HepG2 (cell line): ENCODE measurements at regions not wholly inside any gene's neighbourhood (a gene's known extent, or its start where the extent isn't known, plus 50 kb on each side); places are given as distances from the start of the nearest gene placed in this dataset.

Experiments used
- ATAC-seq: fragments of 200-7000 bp; cut with Tn5 transposase; 3 replicates; pipeline ENCODE4 v1.9.1; 2020; ENCODE audit warnings: mild to moderate bottlenecking, moderate library complexity
- BruUV-seq: library from RNA; stranded (reverse); fragments of 400-500 nt; replicated peaks from 2 replicates; lab custom pipeline; 2021; lab: Mats Ljungman, UMichigan
- CTCF ChIA-PET: fragments of 300-600 bp; formaldehyde crosslinking; extraction: SDS; loops from one replicate; lab custom pipeline; 2021; ENCODE audit warnings: low total read pairs, inconsistent platforms, low intra/inter-chr PET ratio; lab: Yijun Ruan, JAX
- POLR2A ChIA-PET: fragments of 350-600 bp; sonication (Branson Sonifier 250); formaldehyde crosslinking; loops from one replicate; lab custom pipeline; 2020; ENCODE audit warnings: antibody characterized with exemption, inconsistent platforms; lab: Yijun Ruan, JAX
- DNase-seq: peaks from one replicate; pipeline ENCODE4 v3.0.0-alpha.2; 2015; ENCODE audit warnings: low spot score
- FAIRE-seq: peaks from 3 replicates; lab custom pipeline; 2011; peaks lifted over from hg19 to GRCh38; lab: Jason Lieb, UNC
- H2AFZ ChIP-seq: one replicate; pipeline ENCODE4 v1.6.1; 2011; ENCODE audit warnings: low read length, inconsistent platforms
- H3K27ac ChIP-seq: fragments of 300-600 bp; 3 replicates; pipeline ENCODE4 v1.8.0; 2011; ENCODE audit warnings: mixed run types, mild to moderate bottlenecking, mixed read lengths, low read length, inconsistent platforms; ENCODE audit not compliant: insufficient read depth; ENCODE audit errors: extremely low read length
- H3K27me3 ChIP-seq, 2 experiments: fragments of 200-600 bp in 1 of 2; 2 replicates in 1 of 2; 3 replicates in 1 of 2; pipeline versions ENCODE4 v1.6.0 to v1.8.0; 2011; ENCODE audit warnings: low read length in 2 of 2, mild to moderate bottlenecking in 2 of 2, moderate library complexity in 2 of 2, inconsistent platforms in 1 of 2; ENCODE audit not compliant: insufficient read depth in 2 of 2, control insufficient read depth in 1 of 2
- H3K36me3 ChIP-seq, 2 experiments: fragments of 200-600 bp in 1 of 2; replicated peaks in 1 of 2; 2 replicates in 1 of 2; 3 replicates in 1 of 2; pipeline versions ENCODE4 v1.5.1 to v1.8.0; 2011; ENCODE audit warnings: low read length in 2 of 2, inconsistent platforms in 1 of 2; ENCODE audit not compliant: insufficient read depth in 2 of 2, control insufficient read depth in 1 of 2
- H3K4me1 ChIP-seq: 2 replicates; pipeline ENCODE4 v1.5.1; 2012; ENCODE audit warnings: low read length, inconsistent platforms; ENCODE audit not compliant: insufficient read depth
- H3K4me2 ChIP-seq: 2 replicates; pipeline ENCODE4 v1.6.0; 2011; ENCODE audit warnings: low read depth, low read length, inconsistent platforms
- H3K4me3 ChIP-seq, 3 experiments: fragments of 200-600 bp in 1 of 3; sonication (generic), shearing (Covaris generic) in 1 of 3; replicated peaks in 1 of 3; 2 replicates each; pipeline ENCODE4 v1.5.1; 2011 to 2016; ENCODE audit warnings: low read length in 3 of 3, inconsistent platforms in 2 of 3, low read depth in 2 of 3, mild to moderate bottlenecking in 2 of 3, control low read depth in 1 of 3, mixed read lengths in 1 of 3; ENCODE audit not compliant: insufficient read depth in 1 of 3
- H3K79me2 ChIP-seq: one replicate; pipeline ENCODE4 v1.6.1; 2011; ENCODE audit warnings: low read length, inconsistent platforms; ENCODE audit not compliant: insufficient read depth
- H3K9ac ChIP-seq: 2 replicates; pipeline ENCODE4 v1.6.0; 2011; ENCODE audit warnings: mild to moderate bottlenecking, low read depth, low read length, inconsistent platforms; ENCODE audit not compliant: insufficient read depth
- H3K9me3 ChIP-seq: 2 replicates; pipeline ENCODE4 v1.5.1; 2012; ENCODE audit warnings: mild to moderate bottlenecking, low read length
- H4K20me1 ChIP-seq: 2 replicates; pipeline ENCODE4 v1.6.0; 2011; ENCODE audit warnings: inconsistent platforms, mild to moderate bottlenecking, low read length, moderate library complexity; ENCODE audit not compliant: insufficient read depth
- CBX1 ChIP-seq: IDR thresholded peaks from one replicate; pipeline ENCODE4 v1.6.1; 2016; ENCODE audit warnings: antibody characterized with exemption, low read depth
- CBX2 ChIP-seq, 2 experiments: fragments of 200-600 bp in 1 of 2; sonication (generic); formaldehyde crosslinking in 1 of 2; IDR thresholded peaks; 2 replicates each; pipeline versions ENCODE4 v1.7.0 to v1.8.1; 2018 to 2022; ENCODE audit warnings: low read depth in 2 of 2, low read length in 1 of 2, mild to moderate bottlenecking in 1 of 2, missing genetic modification reagents in 1 of 2
- CC2D1A ChIP-seq: sonication (generic); formaldehyde crosslinking; IDR thresholded peaks from 2 replicates; pipeline ENCODE4 v1.8.1; 2023; ENCODE audit warnings: mild to moderate bottlenecking, missing genetic modification reagents
- CHCHD3 ChIP-seq: sonication (generic); formaldehyde crosslinking; IDR thresholded peaks from 2 replicates; pipeline ENCODE4 v1.8.0; 2022; ENCODE audit warnings: mild to moderate bottlenecking, missing genetic modification reagents, moderate library complexity
- FOXA1 ChIP-seq, 2 experiments: fragments of 450-650 bp in 1 of 2; sonication (generic) in 1 of 2; formaldehyde crosslinking in 1 of 2; IDR thresholded peaks; 2 replicates each; pipeline versions ENCODE4 v1.4.0 to v1.6.1; 2016 to 2020; ENCODE audit warnings: missing genetic modification reagents in 1 of 2
- MAFF ChIP-seq: IDR thresholded peaks from 2 replicates; pipeline ENCODE4 v1.6.1; 2011; ENCODE audit warnings: low read depth, low read length, improper control_type of control experiment
- MAFK ChIP-seq, 2 experiments: IDR thresholded peaks in 1 of 2; conservative IDR thresholded peaks in 1 of 2; 2 replicates each; pipeline ENCODE4 v1.6.1; 2011; ENCODE audit warnings: improper control_type of control experiment in 2 of 2, low read length in 2 of 2
- PBX2 ChIP-seq: IDR thresholded peaks from 2 replicates; pipeline ENCODE4 v1.6.1; 2016; ENCODE audit warnings: control low read depth
- TBX2 ChIP-seq: sonication (generic); formaldehyde crosslinking; IDR thresholded peaks from 2 replicates; pipeline ENCODE4 v1.5.0; 2020; ENCODE audit warnings: missing genetic modification reagents, mild to moderate bottlenecking, borderline replicate concordance
- TEAD3 ChIP-seq: optimal IDR thresholded peaks from 2 replicates; pipeline ENCODE3; 2016; ENCODE audit warnings: borderline replicate concordance
- ZNF263 ChIP-seq: sonication (generic); formaldehyde crosslinking; IDR thresholded peaks from 2 replicates; pipeline ENCODE4 v1.4.0; 2020; ENCODE audit warnings: missing genetic modification reagents
- ZNF331 ChIP-seq: sonication (generic); formaldehyde crosslinking; IDR thresholded peaks from 2 replicates; pipeline ENCODE4 v1.4.0; 2020; ENCODE audit warnings: missing genetic modification reagents
- ZNF530 ChIP-seq: sonication (generic); formaldehyde crosslinking; IDR thresholded peaks from 2 replicates; pipeline ENCODE4 v1.5.0; 2020; ENCODE audit warnings: low read depth, mild to moderate bottlenecking, missing genetic modification reagents
- ZSCAN31 ChIP-seq: sonication (generic); formaldehyde crosslinking; IDR thresholded peaks from 2 replicates; pipeline ENCODE4 v1.5.0; 2020; ENCODE audit warnings: low read depth, mild to moderate bottlenecking, missing genetic modification reagents
- ZSCAN5A ChIP-seq: sonication (generic); formaldehyde crosslinking; IDR thresholded peaks from 2 replicates; pipeline ENCODE4 v1.8.0; 2022; ENCODE audit warnings: mild to moderate bottlenecking, missing genetic modification reagents, borderline replicate concordance
- WGBS: methylation state at CpG from one replicate; pipeline ENCODE4 v1.1.6; 2017; ENCODE audit warnings: low lambda C conversion rate; 5-methylcytosine and 5-hydroxymethylcytosine counted together
- in situ Hi-C: cut with HindIII; loops from 2 replicates; pipeline ENCODE4 v1.10.0; 2017; ENCODE audit warnings: low pct_unique_long_range_greater_than_20kb; ENCODE audit not compliant: extremely low pct_ligation_motif_present
- intact Hi-C: fragments of 100-400 bp; cut with micrococcal nuclease; formaldehyde crosslinking; loops from one replicate; pipeline ENCODE4 v1.10.0; 2022; ENCODE audit not compliant: unreplicated experiment

DNA sequence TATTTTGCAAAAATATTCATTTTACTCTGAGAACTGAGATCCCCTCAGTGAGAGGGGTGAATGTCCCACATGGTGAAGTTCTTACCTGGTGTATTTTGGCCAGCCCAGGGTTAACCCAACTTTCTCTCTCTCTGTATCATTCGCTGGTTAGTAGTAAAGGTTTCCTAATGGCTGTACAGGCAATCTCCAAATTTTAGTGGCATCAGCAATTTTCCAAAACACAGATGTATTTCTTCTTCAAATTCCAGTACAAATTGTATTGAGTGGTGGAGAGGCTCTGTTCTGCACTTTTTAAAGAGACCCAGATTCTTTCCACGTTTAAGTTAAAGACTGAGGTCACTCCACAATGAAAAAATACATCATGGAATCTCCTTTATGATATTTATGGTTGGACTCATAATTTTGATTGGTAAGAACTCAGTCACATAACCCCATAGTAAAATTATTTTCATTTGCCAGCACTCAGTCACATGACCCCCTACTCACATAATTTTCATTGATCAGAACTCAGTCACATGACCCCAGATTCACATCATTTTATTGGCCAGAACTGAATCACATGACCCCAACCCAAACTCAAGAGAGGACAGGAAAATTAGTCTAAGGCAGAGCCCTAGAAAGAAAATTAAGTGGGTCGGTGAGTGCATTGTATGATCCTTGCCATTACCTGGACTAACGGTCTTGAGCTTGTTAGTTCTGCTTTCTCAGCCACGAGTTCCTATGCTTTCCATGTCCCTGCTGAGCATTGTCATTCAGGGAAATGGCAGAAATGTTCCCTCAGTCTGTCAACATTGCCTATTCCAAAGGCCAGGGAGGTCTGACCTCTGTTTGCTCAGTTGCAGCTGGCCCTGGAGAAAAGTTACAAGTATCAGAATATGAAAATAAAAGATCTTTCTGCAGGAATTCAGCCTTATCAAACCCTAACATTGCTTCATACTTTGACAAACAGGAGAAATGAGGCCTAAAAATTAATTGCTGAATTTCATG, 1536.2 kb downstream of the AACS start:
- no peaks in the 10 kb centered on the region for H3K79me2 ChIP-seq
- intact Hi-C loops (no loop called here), in situ Hi-C loops (no loop called here)
- no peaks in the 10 kb centered on the region for H4K20me1 ChIP-seq
- 0 out of 2 replicates have a peak, but pooled peaks have one; percentile 37 for TF ChIP-seq MAFF
- TF ChIP-seq FOXA1 (IDR thresholded peaks at IDR 0.05): no peak
- no peak for TF ChIP-seq FOXA1 (CRISPR knock-in tag; IDR thresholded peaks at IDR 0.05)
- peak; percentile 36 to 71; a peak in 3 of 4 replicates for TF ChIP-seq MAFK (conservative IDR thresholded peaks at IDR 0.05 in 1 of 2, IDR thresholded peaks at IDR 0.05 in 1 of 2; ENCODE audit: low read length in 2 of 2)
- TF ChIP-seq PBX2 (CRISPR knock-in tag): no peak
- peaks cover 88% of the 10 kb centered on the region for H3K9me3 ChIP-seq
- DNase-seq (no peak), ATAC-seq (no peak), FAIRE-seq (no peak)
- H3K4me1 ChIP-seq: no peaks in the 10 kb centered on the region
- no peak overlapping the region for H3K27ac ChIP-seq
- no peak overlapping the region for H3K9ac ChIP-seq
- no peaks in the 10 kb centered on the region for H3K36me3 ChIP-seq
- no TSS peak for BruUV-seq
- H3K4me3 ChIP-seq: no peak overlapping the region
- CTCF ChIA-PET: no interaction called here
- POLR2A ChIA-PET: no interaction called here
- H3K27me3 ChIP-seq: no peaks in the 10 kb centered on the region
- WGBS: 0% methylated on average over 5 of the region's 5 CpGs
- H3K4me2 ChIP-seq: no peak overlapping the region
- H2AFZ ChIP-seq: no peak overlapping the region

- Histone ChIP-seq H3K4me1 (no peaks in the 10 kb centered on the region), H4K20me1 (no peaks in the 10 kb centered on the region), H3K4me2 (no peak overlapping the region), H3K9ac (no peak overlapping the region), H3K4me3 (no peak overlapping the region), H3K36me3 (no peaks in the 10 kb centered on the region), H3K27ac (no peak overlapping the region), H3K79me2 (no peaks in the 10 kb centered on the region), H3K9me3 (peaks cover 86% of the 10 kb centered on the region), H3K27me3 (no peaks in the 10 kb centered on the region), H2AFZ (no peak overlapping the region)
- no TSS peak for BruUV-seq
- in situ Hi-C loops (no loop called here), intact Hi-C loops (no loop called here)
- WGBS: 17% methylated on average over 7 of the region's 7 CpGs
- DNase-seq (no peak), ATAC-seq (no peak), FAIRE-seq (no peak)
- POLR2A ChIA-PET: no interaction called here
- CTCF ChIA-PET: no interaction called here
- no peak for TF ChIP-seq CBX2 (IDR thresholded peaks at IDR 0.05; ENCODE audit: low read depth, low read length)
- TF ChIP-seq CBX2 (CRISPR knock-in tag; IDR thresholded peaks at IDR 0.05; ENCODE audit: low read depth): no peak
- no peak for TF ChIP-seq TEAD3
- TF ChIP-seq CC2D1A (CRISPR knock-in tag): no peak
- no peak for TF ChIP-seq ZSCAN5A (CRISPR knock-in tag)
- TF ChIP-seq ZSCAN31 (CRISPR knock-in tag): no peak
- TF ChIP-seq ZNF263: no peak
- no peak for TF ChIP-seq CBX1
- TF ChIP-seq ZNF331: no peak
- no peak for TF ChIP-seq ZNF530 (CRISPR knock-in tag)
- no peak for TF ChIP-seq CHCHD3
- TF ChIP-seq TBX2 (CRISPR knock-in tag): no peak
Measured at GRCh38 chr12:126602612-126603011, 1537.4 kb downstream of the AACS start.
